ENCODE measurements at regions not wholly inside any gene's neighbourhood (a gene's known extent, or its start where the extent isn't known, plus 50 kb on each side); places are given as distances from the start of the nearest gene placed in this dataset.
A peak's percentile ranks its signal among the peaks of the same experiment; 100 is the strongest.

GRCh38 chr10:58451193-58451889 lies 61.3 kb upstream of the BICC1 start:
- no peaks in the 10 kb centered on the region for H3K9me3 ChIP-seq
- no peaks in the 10 kb centered on the region for H3K36me3 ChIP-seq
- intact Hi-C loops (cut with DNase I) = no loop called here
- no peak overlapping the region for H3K4me3 ChIP-seq
- no peak for DNase-seq (ENCODE audit: low spot score in 2 of 2)
- TF ChIP-seq CTCF (IDR thresholded peaks at IDR 0.05) = no peak
- no peak overlapping the region for H3K27ac ChIP-seq
- no peaks in the 10 kb centered on the region for H3K27me3 ChIP-seq
- peaks cover 0 to 8% of the 10 kb centered on the region in 2 donors for H3K4me1 ChIP-seq

GRCh38 chr10:58453105-58453504 lies 59.6 kb upstream of the BICC1 start:
- no peak for DNase-seq (ENCODE audit: low spot score in 2 of 2)
- no peak for TF ChIP-seq CTCF (IDR thresholded peaks at IDR 0.05)
- Histone ChIP-seq H3K4me3 (no peak overlapping the region), H3K4me1 (peaks cover 0 to 8% of the 10 kb centered on the region in 2 donors), H3K36me3 (no peaks in the 10 kb centered on the region), H3K9me3 (no peaks in the 10 kb centered on the region), H3K27me3 (no peaks in the 10 kb centered on the region), H3K27ac (no peak overlapping the region)
- intact Hi-C loops (cut with DNase I) = no loop called here

- Histone ChIP-seq H3K36me3 (no peaks in the 10 kb centered on the region), H3K4me1 (peaks cover 0 to 15% of the 10 kb centered on the region in 2 donors), H3K27ac (no peak overlapping the region), H3K4me3 (no peak overlapping the region), H3K27me3 (no peaks in the 10 kb centered on the region), H3K9me3 (no peaks in the 10 kb centered on the region)
- no peak for DNase-seq (ENCODE audit: low spot score in 2 of 2)
- no peak for TF ChIP-seq CTCF (IDR thresholded peaks at IDR 0.05)
- intact Hi-C loops (cut with DNase I) = no loop called here
These were observed 56.5 kb upstream of the BICC1 start for GRCh38 chr10:58456179-58456578.

GRCh38 chr10:58457761-58458616 lies 54.7 kb upstream of the BICC1 start:
- intact Hi-C loops (cut with DNase I) = no loop called here
- peak in 1 of 2 donors; percentile 72 for DNase-seq (ENCODE audit: low spot score in 2 of 2)
- no peaks in the 10 kb centered on the region for H3K9me3 ChIP-seq
- H3K4me1 ChIP-seq = peaks cover 0 to 11% of the 10 kb centered on the region in 2 donors
- TF ChIP-seq CTCF (IDR thresholded peaks at IDR 0.05) = no peak
- H3K27me3 ChIP-seq = no peaks in the 10 kb centered on the region
- no peaks in the 10 kb centered on the region for H3K36me3 ChIP-seq
- peak overlapping the region; percentile 10 to 47 for H3K27ac ChIP-seq
- no peak overlapping the region for H3K4me3 ChIP-seq

- Histone ChIP-seq H3K9me3 (no peaks in the 10 kb centered on the region), H3K4me3 (no peak overlapping the region), H3K4me1 (peaks cover 0 to 7% of the 10 kb centered on the region in 2 donors), H3K27me3 (no peaks in the 10 kb centered on the region), H3K36me3 (no peaks in the 10 kb centered on the region), H3K27ac (no peak overlapping the region)
- intact Hi-C loops (cut with DNase I) = no loop called here
- DNase-seq (ENCODE audit: low spot score in 2 of 2) = no peak
- no peak for TF ChIP-seq CTCF (IDR thresholded peaks at IDR 0.05)
These were observed 53.6 kb upstream of the BICC1 start for GRCh38 chr10:58459069-58459468.

All from ascending aorta (tissue), 2 donors.